Peyer's patch (tissue), 4 donors: ENCODE measurements at regions not wholly inside any gene's neighbourhood (a gene's known extent, or its start where the extent isn't known, plus 50 kb on each side); places are given as distances from the start of the nearest gene placed in this dataset.

ENCODE experiments used
- POLR2A ChIP-seq, 2 donors: fragments of 450-650 bp; IDR thresholded peaks; one replicate each; pipeline ENCODE4 v1.5.1; 2017; ENCODE audit warnings: antibody characterized with exemption in 2 of 2, mild to moderate bottlenecking in 2 of 2, moderate library complexity in 2 of 2
- TF ChIP-seq, protein P1 (sequence below), 6 experiments: fragments of 450-650 bp in 4 of 6; fragments of 200-600 bp in 2 of 6; sonication (generic) in 1 of 6; IDR thresholded peaks; one replicate each; pipeline ENCODE4 v1.5.1; 2017 to 2019; ENCODE audit warnings: antibody characterized with exemption in 6 of 6, mild to moderate bottlenecking in 3 of 6, moderate library complexity in 1 of 6

DNA sequence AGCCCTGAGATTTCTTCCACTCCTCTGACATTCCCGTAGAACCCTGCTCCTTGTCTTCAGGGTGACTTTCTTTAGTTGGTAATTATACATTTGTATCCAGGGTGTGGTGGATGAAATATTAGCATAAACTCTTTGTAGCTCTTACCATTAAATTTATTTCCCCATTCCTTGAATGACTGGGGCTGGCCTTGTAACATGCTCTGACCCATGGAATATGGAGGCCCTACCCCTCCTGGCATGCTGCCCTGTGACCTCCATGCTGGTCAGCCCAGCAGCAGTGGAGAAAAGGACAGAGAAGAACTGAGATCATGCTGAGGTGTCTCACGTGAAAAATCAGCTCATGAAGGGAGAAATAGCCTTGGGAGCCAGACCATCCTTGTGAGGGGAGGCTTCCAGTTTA lies 96.1 kb upstream of the PROK2 start:
- TF ChIP-seq, protein P1, sequence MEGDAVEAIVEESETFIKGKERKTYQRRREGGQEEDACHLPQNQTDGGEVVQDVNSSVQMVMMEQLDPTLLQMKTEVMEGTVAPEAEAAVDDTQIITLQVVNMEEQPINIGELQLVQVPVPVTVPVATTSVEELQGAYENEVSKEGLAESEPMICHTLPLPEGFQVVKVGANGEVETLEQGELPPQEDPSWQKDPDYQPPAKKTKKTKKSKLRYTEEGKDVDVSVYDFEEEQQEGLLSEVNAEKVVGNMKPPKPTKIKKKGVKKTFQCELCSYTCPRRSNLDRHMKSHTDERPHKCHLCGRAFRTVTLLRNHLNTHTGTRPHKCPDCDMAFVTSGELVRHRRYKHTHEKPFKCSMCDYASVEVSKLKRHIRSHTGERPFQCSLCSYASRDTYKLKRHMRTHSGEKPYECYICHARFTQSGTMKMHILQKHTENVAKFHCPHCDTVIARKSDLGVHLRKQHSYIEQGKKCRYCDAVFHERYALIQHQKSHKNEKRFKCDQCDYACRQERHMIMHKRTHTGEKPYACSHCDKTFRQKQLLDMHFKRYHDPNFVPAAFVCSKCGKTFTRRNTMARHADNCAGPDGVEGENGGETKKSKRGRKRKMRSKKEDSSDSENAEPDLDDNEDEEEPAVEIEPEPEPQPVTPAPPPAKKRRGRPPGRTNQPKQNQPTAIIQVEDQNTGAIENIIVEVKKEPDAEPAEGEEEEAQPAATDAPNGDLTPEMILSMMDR (IDR thresholded peaks at IDR 0.05), result no peak
- no peak for TF ChIP-seq POLR2A (IDR thresholded peaks at IDR 0.05)
